PC-3 (cell line): ENCODE measurements at regions not wholly inside any gene's neighbourhood (a gene's known extent, or its start where the extent isn't known, plus 50 kb on each side); places are given as distances from the start of the nearest gene placed in this dataset.

Source experiments
- EZH2 ChIP-seq: fragments of 300-600 bp; sonication (generic); IDR thresholded peaks from one replicate; pipeline ENCODE4 v1.6.1; 2017; ENCODE audit warnings: antibody characterized with exemption, mild to moderate bottlenecking, low read length; ENCODE audit not compliant: unreplicated experiment
- EZH2phosphoT487 ChIP-seq: fragments of 300-600 bp; sonication (generic); IDR thresholded peaks from 2 replicates; pipeline ENCODE4 v1.6.1; 2018; ENCODE audit warnings: mild to moderate bottlenecking, antibody characterized with exemption, low read length, borderline replicate concordance
- TF ChIP-seq, protein P1 (sequence below): fragments of 300-600 bp; sonication (generic); conservative IDR thresholded peaks from 2 replicates; pipeline ENCODE4 v1.5.1; 2017; ENCODE audit warnings: antibody characterized with exemption, low read depth, mild to moderate bottlenecking, low read length

DNA sequence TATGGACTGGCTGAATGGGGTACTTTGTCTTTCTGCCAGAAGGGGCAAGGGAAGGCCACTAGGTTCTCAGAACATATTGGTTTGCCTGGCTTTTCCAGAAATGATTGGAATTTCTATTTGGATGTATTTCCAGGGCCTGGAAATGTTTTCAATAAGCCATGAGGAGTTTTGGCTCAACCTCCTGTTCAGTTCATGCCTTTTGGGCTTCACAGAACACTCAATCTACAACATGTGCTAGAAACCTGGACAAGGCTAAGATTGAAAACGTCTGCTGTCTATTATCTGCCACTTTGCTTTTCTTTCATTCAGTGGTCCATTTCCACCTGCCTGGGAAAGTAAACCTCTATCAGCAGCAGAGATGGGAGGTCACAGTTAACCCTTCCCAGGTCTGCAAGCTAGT, 793.4 kb downstream of the TENT5A start:
- TF ChIP-seq, protein P1, sequence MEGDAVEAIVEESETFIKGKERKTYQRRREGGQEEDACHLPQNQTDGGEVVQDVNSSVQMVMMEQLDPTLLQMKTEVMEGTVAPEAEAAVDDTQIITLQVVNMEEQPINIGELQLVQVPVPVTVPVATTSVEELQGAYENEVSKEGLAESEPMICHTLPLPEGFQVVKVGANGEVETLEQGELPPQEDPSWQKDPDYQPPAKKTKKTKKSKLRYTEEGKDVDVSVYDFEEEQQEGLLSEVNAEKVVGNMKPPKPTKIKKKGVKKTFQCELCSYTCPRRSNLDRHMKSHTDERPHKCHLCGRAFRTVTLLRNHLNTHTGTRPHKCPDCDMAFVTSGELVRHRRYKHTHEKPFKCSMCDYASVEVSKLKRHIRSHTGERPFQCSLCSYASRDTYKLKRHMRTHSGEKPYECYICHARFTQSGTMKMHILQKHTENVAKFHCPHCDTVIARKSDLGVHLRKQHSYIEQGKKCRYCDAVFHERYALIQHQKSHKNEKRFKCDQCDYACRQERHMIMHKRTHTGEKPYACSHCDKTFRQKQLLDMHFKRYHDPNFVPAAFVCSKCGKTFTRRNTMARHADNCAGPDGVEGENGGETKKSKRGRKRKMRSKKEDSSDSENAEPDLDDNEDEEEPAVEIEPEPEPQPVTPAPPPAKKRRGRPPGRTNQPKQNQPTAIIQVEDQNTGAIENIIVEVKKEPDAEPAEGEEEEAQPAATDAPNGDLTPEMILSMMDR = no peak
- TF ChIP-seq EZH2 (no peak), EZH2phosphoT487 (no peak)
